ENCODE measurements at regions not wholly inside any gene's neighbourhood (a gene's known extent, or its start where the extent isn't known, plus 50 kb on each side); places are given as distances from the start of the nearest gene placed in this dataset.

DNA sequence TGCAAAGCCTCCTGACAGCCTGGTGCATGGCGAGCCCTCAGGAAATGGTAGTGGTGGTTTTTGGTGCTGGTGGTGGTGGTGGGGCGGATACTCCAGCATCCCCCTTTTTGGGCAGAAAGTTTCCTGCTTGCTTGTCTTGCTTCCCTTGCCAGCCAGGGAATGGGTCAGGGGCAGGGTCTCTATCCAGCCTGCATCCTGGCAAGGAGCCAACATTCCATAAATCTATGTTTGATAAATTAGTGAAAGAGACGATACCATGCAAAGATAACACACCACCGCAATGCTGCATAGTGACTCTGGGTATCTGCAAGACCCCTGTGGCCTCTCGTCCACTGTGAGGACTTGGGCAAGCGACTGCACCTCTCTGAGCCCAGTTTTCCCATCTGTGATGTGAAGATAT lies 246.2 kb downstream of the LRFN2 start:
- no peak for DNase-seq

DNA sequence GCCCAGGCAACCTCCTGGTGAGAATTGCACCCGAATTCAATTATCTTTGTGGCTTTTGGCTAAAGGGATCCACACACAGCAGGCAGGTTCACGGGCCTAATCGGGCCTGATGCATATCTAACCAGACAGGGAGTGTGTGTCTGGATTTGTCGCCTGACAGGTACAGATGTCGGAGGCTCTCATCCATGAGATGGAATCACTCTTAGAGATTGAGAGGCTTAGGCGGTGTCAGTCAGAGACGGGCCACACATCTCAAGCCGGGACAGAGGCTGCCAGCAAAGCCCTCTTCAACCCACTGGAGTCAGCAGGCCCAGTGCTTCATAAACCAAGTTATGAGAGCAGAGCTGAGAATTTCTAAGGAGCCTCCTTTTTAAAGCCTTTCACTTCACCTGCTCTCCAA lies 247.0 kb downstream of the LRFN2 start:
- DNase-seq, result no peak

DNA sequence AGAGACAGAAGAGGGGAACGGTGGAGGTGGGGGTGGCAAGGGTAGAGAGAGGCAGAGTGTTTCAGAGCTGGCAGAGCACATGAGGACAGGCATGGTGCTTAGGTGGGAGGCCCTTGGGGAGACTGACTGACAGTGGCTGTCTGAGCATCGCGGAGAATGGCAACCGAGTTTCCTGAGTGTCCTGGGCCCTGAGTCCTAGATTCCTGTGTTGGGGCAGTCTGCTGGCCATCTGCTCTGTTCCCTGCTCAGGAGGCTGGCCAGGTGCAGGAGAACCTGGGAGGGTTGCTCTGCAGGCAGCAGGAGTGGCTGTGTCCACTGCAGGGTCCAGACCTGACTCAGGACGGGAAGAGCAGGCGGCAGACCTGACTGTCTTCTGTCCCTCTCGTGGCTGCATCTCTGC lies 248.9 kb downstream of the LRFN2 start:
- DNase-seq, result no peak

DNA sequence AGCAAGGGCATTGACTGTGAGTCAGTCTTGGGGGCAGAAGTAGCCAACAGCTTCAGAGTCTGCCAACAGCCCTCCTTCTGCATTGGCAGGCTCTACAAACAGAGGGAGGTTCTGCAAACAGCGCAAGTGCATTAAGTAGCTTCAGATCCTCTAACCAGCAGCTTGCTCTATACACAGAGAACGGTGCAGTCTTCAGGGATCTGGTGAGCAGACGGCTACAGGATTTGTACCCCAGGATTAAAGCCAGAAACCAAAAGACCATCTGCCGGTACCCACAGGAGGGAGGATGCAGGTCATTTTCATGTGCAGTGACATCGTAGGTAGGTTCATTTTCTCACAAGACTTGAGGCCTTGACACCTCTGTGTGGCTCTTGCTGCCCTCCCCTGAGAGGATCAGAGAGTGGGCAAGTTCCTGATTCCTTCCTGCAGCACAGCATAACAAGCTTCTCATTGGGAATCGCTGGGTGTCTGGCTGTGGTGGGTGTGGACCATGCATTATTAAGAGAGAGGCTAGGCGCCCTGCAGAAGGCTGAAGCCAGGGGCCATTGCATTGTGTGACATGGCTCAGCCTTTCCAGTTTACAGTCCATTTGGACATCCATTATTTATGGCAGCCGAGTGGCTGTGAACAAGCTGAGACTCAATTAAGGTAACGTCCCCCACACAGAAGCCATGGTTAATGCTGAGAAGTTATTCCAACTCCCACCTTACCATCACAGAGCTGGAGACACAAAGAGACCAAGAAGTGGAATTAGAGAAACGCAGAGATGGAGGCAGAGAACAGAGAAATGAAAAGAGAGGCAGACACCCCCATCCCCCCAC lies 250.0 kb downstream of the LRFN2 start:
- no peak for DNase-seq

DNA sequence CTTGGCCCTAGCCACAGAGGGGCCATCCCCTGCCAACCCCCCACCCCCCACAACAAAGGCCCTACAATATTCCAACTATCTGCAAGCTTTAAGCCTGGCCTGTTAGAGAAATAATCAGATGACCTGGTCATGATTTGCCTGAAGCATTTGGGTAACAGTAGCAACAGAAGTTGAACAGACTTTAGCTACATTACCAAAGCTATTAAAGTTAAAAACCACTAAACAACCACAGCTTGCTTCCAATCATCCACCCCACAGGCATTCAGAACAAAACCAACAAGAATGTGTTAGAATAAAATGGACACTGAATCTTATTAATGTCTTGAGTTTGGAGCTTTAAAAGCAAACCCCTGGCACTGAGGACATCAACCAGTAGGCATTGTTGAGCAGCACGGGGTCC lies 250.9 kb downstream of the LRFN2 start:
- no peak for DNase-seq

DNA sequence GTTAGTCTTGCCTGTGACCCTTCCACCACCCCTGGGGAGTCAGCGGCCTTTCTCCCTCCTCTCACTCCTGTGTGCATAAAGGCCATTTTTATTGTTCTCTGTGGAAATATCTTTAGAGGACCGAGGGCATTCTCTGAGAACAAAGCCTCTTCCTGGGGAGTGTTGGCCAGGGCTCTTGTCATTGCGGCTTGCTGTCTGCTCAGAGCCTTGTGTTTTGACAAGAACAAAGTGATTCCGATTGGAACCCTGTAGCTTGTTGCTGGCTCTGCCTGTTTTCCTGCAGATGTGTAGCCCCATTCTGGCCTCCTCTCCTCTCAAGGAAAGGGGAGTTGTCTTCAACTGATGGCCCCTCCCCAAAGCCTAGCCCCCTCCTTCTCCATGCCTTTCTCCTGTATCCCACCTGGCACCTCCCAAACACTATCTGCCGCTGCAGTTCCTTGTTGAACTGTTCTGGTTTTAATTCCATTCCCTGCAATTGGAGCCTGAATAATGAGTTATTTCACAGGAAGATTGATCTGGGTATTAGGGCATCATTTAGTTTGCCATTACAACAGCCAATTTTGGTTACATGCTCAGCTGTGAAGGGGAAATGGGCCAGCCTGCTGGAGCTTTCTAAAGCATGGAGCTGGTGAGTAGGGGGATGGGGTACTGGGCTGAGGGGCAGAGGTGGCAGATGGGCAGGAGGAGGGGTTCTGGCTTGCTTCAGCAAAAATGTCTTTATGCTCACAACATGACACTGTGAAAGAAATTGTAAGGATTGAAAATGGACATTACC lies 252.5 kb downstream of the LRFN2 start:
- no peak for DNase-seq

DNA sequence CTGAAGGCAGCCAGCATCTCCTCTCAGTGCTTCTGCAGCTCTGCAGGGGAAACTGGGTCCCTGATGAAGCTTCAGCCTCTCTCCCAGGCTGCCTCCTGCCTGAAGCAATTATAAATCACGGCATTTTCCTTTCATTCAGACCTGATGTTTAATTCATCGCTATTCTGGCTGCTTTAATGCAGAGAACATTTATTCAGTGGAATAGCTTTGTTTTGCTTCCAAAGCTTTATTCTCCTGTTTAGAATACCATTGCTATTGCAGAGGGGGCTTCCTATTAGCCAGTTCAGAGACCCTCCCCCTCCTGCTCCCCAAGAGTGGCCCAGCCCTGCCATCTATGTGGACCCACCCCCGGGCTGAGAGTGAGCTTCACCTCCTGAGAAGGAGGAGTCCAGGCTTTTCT lies 255.6 kb downstream of the LRFN2 start:
- no peak for DNase-seq

DNA sequence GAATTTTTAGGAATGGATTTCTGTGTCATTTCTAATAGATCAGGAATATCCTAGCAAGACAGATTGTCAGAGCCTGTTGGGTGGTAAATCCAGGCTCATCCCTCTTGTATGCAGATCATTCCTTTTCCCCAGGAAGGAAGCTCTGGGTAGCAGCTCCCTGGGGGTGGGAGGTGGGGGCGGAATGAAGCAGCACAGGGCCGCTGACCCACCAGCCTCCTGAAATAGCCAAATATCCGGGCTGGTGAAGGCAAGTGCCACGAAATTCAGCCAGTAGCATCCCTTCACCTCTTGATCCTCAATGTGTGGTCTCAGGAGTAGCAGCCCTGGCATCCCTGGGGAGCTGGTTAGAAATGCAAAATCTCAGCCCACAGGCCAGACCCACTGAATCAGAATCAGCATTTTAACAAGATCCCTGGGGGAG lies 256.9 kb downstream of the LRFN2 start:
- DNase-seq, result no peak

DNA sequence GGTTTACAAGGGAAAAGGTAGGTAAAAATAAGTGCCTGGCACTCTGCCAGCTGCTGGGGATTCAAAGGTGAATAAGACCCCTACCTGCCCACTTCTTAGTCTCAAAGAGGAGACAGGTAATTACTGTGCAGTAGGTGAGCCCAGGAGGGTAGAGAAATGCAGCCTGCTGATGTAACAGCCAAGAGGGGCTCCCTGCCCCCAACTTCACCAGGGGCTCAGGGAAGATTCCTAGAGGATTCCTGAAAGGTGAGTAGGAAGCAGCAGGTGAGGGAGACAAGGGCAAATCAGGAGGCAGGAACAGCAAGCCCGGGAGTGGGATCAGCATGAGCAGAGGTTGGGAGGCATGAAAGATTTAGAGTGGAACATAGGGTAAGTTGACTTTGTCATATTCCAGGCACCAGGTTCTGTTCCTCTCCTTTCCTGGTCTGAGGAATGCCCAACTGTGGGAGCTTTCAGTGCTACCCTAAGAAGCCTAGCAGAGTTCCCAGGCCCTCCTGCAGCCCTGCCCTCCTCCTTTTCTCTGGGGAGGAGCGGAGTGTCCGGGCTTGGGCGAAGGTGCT lies 258.1 kb downstream of the LRFN2 start:
- DNase-seq, result no peak

DNA sequence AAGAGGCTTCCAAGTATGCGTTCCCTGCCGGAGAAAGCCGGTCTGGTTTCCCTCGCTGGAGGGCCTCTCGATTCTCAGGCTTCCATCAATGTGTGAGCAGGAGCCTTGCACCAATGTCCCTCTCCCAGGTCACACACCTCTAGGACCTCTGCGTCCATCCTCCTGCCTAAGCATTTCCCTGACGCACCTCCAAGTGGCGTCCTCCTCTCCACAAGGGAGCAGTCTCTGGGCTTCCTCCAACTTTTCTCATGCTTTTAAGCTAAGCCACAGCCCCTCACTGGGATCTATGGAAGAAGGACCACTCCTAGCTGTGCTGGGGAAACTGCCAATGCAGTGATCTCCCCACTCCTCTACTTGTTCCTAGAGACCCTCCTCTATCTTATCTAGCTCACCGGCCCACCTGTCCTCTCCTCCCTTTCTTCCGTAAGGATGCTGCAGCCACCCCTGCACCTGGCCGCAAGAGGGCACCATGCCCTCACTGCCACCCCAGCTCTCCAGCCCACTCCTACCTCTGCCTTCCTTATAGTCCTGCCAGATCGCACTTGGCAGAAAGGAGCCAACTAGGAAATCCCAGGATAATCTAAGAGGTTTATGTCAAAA lies 258.7 kb downstream of the LRFN2 start:
- DNase-seq, result peak in 2 of 4 experiments; percentile 2 to 20

DNA sequence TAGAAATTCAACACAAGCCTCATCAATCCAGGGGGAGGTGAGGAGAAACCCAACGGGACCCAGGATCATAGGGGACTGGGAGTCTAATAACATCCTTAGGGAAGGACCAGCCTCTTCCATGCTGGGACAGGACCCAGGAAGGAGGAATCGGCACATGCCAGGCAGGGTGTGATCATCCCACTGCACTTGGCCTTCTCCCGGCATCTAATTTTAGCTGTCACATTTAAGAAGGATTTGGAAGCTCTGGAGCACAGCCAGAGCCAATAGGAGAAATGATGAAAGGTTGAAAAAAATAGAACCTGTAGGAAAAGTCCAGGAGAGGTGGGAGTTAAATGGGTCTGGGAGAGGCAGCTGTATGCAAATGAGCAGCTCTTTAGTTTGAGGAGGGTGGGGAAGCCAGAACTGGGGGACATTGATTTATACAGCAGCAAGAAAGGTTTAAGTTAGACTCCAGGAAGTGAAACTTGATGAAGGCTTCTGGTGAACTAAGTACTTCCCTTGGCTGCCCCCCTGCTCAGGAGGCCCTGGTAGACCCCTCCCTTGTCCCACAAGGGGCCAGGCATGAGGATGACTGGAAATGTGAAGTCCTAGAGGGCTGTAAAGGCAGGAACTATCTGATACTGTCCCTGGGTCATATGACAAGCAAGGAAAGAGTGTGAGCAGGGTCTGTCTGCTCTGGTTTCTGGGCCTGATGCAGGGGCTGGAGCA lies 260.3 kb downstream of the LRFN2 start:
- peak in 3 of 4 experiments; percentile 12 to 22 (median 21) for DNase-seq

DNA sequence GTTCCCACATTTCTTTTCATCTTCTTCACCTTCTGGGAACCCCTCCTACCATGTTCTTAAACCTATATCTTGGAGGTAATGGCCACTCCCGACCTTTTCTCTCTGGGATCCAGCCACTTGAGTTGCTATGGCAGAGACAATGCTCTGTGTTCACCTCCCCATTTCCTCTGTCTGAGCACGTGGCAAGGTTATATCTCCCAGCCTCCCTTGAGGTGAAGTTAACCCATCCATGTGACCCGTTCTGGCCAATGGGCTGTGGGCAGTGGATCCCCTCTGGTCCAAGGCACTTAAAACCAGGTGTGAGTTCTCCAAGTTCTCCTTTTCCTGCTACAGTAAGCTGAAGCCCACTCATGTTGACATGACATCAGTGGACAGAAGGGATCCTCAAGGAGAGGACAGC lies 261.4 kb downstream of the LRFN2 start:
- DNase-seq, result no peak

DNA sequence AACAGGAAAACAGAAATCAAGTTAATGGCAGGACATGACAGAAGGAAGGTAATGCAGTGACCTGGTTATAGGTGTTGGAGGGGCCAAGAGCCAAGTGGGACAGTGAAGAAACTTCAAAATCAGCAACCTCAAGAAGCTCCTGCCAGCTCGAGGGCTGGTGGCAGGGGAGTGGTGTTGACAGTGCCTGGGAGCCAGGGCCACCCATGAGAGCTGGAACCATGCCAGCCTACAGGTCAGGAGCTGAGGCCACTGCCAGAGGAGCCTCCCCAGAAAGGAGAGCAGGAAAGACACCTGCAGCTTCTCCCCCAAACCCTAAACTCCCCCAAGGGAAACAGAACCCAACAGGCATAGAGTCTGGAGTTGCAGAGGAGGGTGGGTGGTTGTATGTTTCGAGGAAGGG lies 262.1 kb downstream of the LRFN2 start:
- DNase-seq, result no peak

DNA sequence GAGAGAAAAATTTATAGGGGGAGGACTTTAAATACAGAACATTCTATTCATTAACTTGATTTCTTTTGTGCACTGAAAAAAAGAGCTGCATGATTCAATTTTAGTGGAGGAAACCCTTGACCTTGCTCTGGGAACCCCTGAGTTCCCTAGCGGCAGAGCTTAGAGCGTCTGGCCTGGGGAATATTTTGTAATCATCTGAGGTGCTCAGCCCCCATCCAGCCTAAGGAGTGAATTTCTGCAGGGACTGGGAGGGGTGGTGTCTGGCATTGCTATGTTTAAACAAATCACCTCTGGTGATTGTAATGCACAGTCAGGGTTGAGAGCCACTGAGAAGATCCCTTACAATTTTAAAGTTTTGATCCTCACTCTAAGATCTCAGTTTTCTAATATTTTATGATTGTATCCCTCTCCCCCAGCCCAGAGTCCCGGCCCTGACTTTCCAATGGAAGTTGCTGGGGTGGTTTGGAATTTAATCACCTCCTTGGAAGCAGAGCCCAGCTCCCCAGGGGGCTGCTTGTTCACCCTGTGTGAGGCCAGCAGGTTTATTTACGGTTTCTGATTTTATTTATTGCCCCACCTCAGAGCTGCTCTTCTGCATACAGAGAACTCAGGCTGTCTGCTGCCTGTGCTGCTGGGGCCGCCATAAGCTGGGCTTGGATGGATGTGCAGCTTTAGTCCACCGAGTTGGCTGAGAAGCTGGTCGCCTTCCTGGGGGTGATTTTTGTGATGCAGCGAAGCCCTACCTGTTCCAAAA lies 263.1 kb downstream of the LRFN2 start:
- no peak for DNase-seq

DNA sequence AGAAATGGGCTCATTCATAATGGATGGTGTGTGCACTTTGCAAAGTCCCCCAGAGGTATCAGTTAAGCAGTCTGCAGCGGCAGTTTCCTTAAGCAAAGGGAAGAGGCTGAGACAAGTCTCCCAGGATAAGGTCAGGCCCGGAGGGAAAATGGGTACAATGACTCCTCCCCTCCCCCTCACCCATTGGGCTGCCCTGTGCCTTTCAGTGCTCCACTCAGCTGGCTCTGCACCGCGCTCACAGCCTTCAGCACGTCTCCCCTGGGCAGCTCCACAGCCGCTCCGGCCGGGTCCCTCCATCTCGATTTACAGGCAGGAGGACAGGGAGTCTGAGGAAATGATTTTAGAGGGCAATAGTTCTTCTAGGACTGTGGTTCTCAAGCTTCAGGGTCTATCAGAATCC lies 264.8 kb downstream of the LRFN2 start:
- no peak for DNase-seq

DNA sequence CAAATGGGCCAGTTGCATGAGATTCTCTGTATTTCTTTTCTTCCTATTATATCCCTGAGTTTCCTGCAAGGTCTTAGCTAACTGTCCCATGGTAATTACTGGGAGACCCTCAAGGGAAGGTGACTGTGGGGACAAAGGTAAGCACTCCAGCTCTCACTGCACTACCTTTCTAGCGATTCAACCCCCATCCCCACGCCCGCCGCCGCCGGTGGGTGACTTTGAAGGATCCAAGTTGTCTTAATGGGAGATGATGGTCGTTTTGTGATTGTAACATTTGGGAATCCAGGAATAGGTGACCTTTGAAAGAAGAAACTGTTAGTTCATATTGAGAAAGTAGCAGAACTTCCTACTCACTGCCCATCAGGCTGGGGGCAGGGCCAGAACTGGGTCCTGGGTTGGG lies 265.5 kb downstream of the LRFN2 start:
- no peak for DNase-seq

DNA sequence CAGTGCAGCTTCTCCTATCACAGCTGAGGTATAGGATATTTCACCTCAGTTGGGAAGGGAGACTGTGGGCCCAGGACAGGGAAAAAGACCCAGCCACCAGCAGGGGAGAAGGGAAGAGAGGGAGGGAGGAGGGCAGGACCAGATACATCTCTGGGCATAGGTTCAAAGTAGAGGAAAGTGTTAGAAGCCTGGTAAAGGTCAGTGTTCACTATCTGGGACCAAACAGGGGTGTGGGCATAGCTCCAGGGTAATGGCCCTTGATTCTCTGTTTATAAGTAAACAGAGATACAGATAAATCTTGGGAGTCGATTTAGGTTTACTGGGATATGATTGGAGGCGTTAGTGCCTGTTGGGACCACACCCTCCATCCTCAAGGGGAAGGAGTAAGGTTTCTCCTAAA lies 266.2 kb downstream of the LRFN2 start:
- no peak for DNase-seq

DNA sequence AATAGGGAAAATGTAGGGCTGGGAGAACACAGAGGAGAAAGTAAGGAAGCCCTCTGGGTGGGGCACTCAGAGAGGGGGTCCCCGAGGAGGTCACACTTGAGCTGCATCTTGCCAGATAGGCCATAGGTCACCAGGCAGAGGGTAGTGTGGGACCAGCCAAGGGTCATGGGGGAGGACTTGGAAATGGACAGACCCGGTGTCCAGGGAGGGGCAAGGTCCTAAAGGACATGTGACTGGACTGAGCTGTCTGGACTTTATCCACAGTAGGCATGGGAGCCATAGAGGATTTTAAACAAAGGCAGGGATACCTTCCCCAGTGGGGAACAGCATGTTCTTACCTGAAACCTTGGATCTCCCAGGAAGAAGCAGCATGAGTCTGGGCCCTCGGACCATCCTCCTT lies 266.7 kb downstream of the LRFN2 start:
- no peak for DNase-seq

DNA sequence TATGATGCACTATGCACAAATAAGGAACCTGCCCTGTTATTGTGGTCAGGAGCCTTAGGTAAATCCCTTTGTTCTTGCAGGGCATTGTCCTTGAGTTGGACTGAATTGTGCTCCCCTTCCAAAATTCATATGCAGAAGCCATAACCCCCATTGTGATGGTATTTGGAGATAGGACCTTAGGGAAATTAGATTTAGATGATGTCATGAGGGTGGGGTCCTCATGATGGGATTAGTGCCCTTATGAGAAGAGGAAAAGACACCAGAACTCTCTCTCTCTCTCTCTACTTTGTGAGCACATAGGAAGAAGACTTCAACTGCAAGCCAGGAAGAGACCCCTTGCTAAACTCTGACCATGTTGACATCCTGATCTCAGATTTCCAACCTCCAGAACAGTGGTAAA lies 268.0 kb downstream of the LRFN2 start:
- DNase-seq, result no peak

DNA sequence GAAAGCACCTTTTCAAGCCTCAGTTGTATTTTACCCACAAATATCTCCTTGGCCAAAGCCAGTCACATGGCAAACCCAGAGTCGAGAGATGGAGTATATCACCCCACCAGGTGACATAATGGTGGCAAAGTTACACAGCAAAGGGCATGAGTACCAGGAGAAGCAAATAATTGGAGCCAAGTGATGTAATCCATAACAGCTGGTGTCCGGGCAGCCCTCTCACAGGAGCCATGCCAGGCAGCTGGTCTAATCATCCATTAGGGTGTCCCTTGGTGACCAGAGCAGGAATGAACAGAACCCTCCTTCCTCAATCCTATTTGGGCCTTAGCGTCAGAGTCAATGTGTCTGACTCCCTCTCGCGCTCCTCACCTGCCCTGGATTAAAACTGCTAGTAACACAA lies 272.1 kb downstream of the LRFN2 start:
- no peak for DNase-seq

DNA sequence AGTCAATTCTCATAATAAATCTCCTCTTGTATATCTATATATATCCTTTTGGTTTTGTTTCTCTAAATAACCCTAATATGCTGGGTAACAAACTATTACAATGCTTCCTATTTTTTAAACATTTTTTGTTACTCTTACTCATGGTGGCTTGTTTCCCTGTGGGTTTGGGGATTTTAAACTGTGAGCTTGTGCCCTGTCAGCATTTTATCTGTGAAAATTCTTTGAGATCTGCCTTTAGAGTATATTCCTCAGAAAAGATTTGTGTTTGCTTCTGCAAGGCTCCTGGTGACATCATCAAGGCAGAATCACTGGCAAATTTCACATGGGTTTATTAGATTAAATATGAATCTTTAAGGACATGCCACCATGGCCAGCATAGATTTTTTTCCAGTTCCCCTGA lies 273.6 kb downstream of the LRFN2 start:
- DNase-seq, result no peak

All from suppressor macrophage (primary cell).